Astrocyte of the spinal cord (primary cell): ENCODE measurements at regions not wholly inside any gene's neighbourhood (a gene's known extent, or its start where the extent isn't known, plus 50 kb on each side); places are given as distances from the start of the nearest gene placed in this dataset.
"Not testable (repeated sequence)": the region's sequence is repeated elsewhere in the genome, so short reads cannot be mapped to it uniquely, and the experiment has no call there.

Source experiments
- DNase-seq: peaks from one replicate; pipeline ENCODE4 v3.0.0; 2011; ENCODE audit warnings: low read depth, low spot score
- H3K4me3 ChIP-seq: 2 replicates; pipeline ENCODE4 v1.5.1; 2011; ENCODE audit warnings: low read depth, mild to moderate bottlenecking, low read length, moderate library complexity
- in situ Hi-C: cut with HindIII; loops from 2 replicates; pipeline ENCODE4 v1.10.0; 2017; ENCODE audit warnings: low sequenced_read_pairs
- TF ChIP-seq, protein P1 (sequence below): IDR thresholded peaks from 2 replicates; pipeline ENCODE4 v1.5.1; 2012; ENCODE audit warnings: low read depth, mild to moderate bottlenecking, low read length, inconsistent platforms

DNA sequence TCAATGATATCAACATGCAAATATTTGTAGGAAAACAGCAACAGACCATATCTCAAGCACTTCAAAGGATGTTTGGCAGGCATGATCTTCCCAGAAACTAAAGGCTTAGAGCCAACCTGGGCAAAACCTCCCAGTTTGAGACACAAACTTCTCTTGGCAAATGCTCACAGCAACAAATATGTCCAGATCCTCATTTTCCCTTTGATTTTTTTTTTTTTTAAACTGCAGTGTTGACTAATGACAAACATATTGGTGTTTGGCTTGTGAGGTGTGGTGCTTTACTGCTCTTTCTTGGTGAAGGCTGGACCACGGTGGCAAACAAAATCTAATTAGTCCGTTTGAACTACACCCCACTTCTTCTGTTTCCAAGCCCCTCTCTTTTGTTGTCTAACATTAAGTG, 87.2 kb downstream of the EBLN2 start:
- TF ChIP-seq, protein P1, sequence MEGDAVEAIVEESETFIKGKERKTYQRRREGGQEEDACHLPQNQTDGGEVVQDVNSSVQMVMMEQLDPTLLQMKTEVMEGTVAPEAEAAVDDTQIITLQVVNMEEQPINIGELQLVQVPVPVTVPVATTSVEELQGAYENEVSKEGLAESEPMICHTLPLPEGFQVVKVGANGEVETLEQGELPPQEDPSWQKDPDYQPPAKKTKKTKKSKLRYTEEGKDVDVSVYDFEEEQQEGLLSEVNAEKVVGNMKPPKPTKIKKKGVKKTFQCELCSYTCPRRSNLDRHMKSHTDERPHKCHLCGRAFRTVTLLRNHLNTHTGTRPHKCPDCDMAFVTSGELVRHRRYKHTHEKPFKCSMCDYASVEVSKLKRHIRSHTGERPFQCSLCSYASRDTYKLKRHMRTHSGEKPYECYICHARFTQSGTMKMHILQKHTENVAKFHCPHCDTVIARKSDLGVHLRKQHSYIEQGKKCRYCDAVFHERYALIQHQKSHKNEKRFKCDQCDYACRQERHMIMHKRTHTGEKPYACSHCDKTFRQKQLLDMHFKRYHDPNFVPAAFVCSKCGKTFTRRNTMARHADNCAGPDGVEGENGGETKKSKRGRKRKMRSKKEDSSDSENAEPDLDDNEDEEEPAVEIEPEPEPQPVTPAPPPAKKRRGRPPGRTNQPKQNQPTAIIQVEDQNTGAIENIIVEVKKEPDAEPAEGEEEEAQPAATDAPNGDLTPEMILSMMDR, result no peak
- in situ Hi-C loops, result no loop called here
- H3K4me3 ChIP-seq, result no peak overlapping the region
- no peak for DNase-seq

GRCh38 chr3:73150369-73151130, 89.1 kb downstream of the EBLN2 start:
- no peak overlapping the region for H3K4me3 ChIP-seq
- TF ChIP-seq, protein P1, result no peak
- no peak for DNase-seq
- in situ Hi-C loops, result no loop called here

DNA sequence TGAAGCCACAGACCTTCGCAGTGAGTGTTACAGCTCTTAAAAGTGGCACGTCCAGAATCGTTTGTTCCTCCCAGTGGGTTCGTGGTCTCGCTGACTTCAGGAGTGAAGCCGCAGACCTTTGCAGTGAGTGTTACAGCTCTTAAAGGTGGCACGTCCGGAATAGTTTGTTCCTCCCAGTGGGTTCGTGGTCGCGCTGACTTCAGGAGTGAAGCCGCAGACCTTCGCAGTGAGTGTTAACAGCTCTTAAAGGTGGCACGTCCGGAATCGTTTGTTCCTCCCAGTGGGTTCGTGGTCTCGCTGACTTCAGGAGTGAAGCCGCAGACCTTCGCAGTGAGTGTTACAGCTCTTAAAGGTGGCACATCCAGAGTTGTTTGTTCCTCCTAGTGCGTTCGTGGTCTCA, 91.1 kb downstream of the EBLN2 start:
- DNase-seq, in situ Hi-C loops, H3K4me3 ChIP-seq: not testable (repeated sequence)

DNA sequence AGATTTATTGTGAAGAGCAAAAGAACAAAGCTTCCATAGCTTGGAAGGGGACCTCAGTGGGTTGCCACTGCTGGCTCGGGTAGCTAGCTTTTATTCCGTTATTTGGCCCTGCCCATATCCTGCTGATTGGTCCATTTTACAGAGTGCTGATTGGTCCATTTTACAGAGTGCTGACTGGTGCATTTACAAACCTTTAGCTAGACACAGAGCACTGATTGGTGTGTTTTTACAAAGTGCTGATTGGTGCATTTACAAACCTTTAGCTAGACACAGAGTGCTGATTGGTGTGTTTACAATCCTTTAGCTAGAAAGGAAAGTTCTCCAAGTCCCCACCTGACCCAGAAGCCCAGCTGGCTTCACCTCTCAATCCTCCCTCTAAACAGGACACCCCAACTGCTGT, 91.6 kb downstream of the EBLN2 start:
- H3K4me3 ChIP-seq, DNase-seq, in situ Hi-C loops: not testable (repeated sequence)

GRCh38 chr3:73154261-73154660, 92.8 kb downstream of the EBLN2 start:
- H3K4me3 ChIP-seq, in situ Hi-C loops, DNase-seq: not testable (repeated sequence)

DNA sequence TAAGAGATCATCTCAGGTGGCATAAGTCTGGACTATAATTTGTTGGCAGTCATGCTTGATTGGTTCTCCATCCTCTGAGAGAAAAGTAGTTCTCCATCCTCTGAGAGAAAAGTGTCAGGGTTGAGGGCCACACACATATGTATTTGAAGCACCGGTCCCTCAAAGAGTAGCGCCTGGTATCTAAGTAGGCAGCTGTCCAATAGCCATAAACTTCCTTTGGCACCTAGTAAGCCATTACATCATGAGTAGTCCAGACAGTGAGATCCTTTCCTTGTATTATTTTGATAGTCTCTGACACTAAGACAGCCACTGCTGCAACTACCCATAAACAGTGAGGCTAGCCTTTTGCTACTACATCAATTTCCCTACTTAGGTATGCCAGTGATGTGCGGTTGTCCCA, 94.0 kb downstream of the EBLN2 start:
- H3K4me3 ChIP-seq, in situ Hi-C loops, DNase-seq: not testable (repeated sequence)

GRCh38 chr3:73164622-73165021, 103.2 kb downstream of the EBLN2 start:
- no peak for DNase-seq
- in situ Hi-C loops, result no loop called here
- no peak overlapping the region for H3K4me3 ChIP-seq
- TF ChIP-seq, protein P1, result no peak

- DNase-seq, result no peak
- TF ChIP-seq, protein P1, result no peak
- H3K4me3 ChIP-seq, result no peak overlapping the region
- in situ Hi-C loops, result no loop called here
Measured at GRCh38 chr3:73175698-73176097, 114.2 kb downstream of the EBLN2 start.

DNA sequence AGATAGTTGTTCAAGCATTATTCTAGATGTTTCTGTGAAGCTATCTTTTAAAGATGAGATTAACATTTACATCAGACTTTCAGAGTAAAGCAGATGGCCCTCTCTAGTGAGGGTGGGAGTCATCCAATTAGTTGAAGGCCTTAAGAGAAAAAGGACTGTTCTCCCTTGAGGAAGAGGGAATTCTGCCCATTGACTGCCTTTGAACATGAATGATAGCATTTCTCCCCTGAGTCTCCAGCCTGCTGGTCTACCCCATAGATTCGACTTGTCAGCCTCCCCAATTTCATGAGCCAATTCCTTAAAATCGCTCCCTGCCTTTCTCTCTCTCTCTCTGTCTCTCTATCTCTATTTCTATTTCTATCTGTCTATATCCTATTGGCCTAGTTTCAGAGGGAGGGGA, 115.5 kb downstream of the EBLN2 start:
- in situ Hi-C loops, result no loop called here
- TF ChIP-seq, protein P1, result no peak
- DNase-seq, result no peak

More for the DNA sequence above, 115.5 kb downstream of the EBLN2 start:
- H3K4me3 ChIP-seq, result no peak overlapping the region
